ENCODE measurements at regions not wholly inside any gene's neighbourhood (a gene's known extent, or its start where the extent isn't known, plus 50 kb on each side); places are given as distances from the start of the nearest gene placed in this dataset.

- TF ChIP-seq REST (IDR thresholded peaks at IDR 0.05; ENCODE audit: insufficient read depth in 1 of 2, low read depth in 2 of 2, low read length in 2 of 2) = no peak
- no peak for TF ChIP-seq POLR2AphosphoS5 (IDR thresholded peaks at IDR 0.05; ENCODE audit: low read depth, low read length)
- TF ChIP-seq TAF1 (IDR thresholded peaks at IDR 0.05; ENCODE audit: borderline replicate concordance, insufficient read depth, low read length) = no peak
Observed at GRCh38 chr2:64318476-64318748, 135.6 kb upstream of the LGALSL start.

Measured in PFSK-1 (cell line).